RWPE1 (cell line): ENCODE measurements at regions not wholly inside any gene's neighbourhood (a gene's known extent, or its start where the extent isn't known, plus 50 kb on each side); places are given as distances from the start of the nearest gene placed in this dataset.
"Not testable (repeated sequence)": the region's sequence is repeated elsewhere in the genome, so short reads cannot be mapped to it uniquely, and the experiment has no call there.

Experiments
- CTCF ChIA-PET: fragments of 350-600 bp; sonication (Branson Sonifier 250); formaldehyde crosslinking; extraction: SDS; loops from one replicate; lab custom pipeline; 2021; lab: Yijun Ruan, JAX
- POLR2A ChIA-PET: fragments of 400-600 bp; formaldehyde crosslinking; extraction: SDS; loops from one replicate; lab custom pipeline; 2020; ENCODE audit warnings: antibody characterized with exemption; ENCODE audit not compliant: low non-redundant PET; lab: Yijun Ruan, JAX
- DNase-seq: peaks from one replicate; pipeline ENCODE4 v3.0.0; 2012; ENCODE audit warnings: low spot score
- H3K27ac ChIP-seq: fragments of 450-650 bp; 2 replicates; pipeline ENCODE4 v1.5.1; 2017
- CTCF ChIP-seq: fragments of 450-650 bp; conservative IDR thresholded peaks from 2 replicates; pipeline ENCODE4 v1.5.1; 2017; ENCODE audit warnings: low read depth, mild to moderate bottlenecking

DNA sequence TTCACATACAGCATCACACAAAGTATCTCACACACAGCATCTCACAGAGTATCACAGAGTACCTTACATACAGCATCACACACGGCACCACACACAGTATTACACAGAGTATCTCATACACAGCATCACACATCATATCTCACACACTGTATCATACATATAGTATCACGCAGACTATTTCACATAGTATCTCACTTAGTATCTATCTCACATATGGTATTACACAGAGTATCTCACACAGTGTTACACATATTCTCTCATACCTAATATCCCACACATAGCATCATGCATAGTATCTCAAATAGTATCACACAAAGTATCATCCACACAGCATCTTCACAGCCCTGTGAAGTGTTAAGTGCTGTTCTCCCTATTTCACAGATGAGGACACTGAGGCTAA, 121.5 kb upstream of the RAB4A start:
- CTCF ChIA-PET, result no interaction called here
- POLR2A ChIA-PET, result no interaction called here
- H3K27ac ChIP-seq, result no peak overlapping the region
- no peak for DNase-seq
- no peak for TF ChIP-seq CTCF

DNA sequence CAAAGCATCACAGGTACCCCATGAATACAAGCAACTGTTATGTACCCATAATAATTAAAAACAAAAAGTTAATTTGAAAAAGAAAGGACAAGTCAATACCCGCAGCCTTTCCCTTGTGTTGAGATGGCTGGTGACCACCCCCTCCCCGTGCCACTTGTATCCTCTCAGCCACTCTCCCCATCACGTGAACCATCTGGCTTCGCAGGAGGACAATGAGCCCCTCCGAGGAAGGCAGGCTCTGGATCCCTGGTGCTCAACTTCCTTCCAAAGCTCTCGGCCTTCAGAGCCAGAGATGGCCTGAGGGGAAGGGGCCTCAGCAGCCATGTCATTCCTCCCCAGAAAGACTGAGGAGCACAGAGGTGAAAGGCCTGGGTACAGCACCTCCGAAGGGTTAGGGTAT, 120.4 kb upstream of the RAB4A start:
- TF ChIP-seq CTCF, result no peak
- POLR2A ChIA-PET, result no interaction called here
- no peak for DNase-seq
- no peak overlapping the region for H3K27ac ChIP-seq
- CTCF ChIA-PET, result no interaction called here

GRCh38 chr1:229151412-229151811, 119.5 kb upstream of the RAB4A start:
- POLR2A ChIA-PET, H3K27ac ChIP-seq, DNase-seq, CTCF ChIA-PET: not testable (repeated sequence)

- POLR2A ChIA-PET, result no interaction called here
- CTCF ChIA-PET, result no interaction called here
- DNase-seq, result no peak
- H3K27ac ChIP-seq, result no peak overlapping the region
- no peak for TF ChIP-seq CTCF
Observed at GRCh38 chr1:229152311-229152710, 118.6 kb upstream of the RAB4A start.

GRCh38 chr1:229153955-229154548, 116.9 kb upstream of the RAB4A start:
- ChIA-PET CTCF (no interaction called here), POLR2A (no interaction called here)
- DNase-seq, result no peak
- no peak overlapping the region for H3K27ac ChIP-seq
- TF ChIP-seq CTCF, result no peak

- POLR2A ChIA-PET, result no interaction called here
- CTCF ChIA-PET, result no interaction called here
- H3K27ac ChIP-seq, result no peak overlapping the region
- TF ChIP-seq CTCF, result no peak
- no peak for DNase-seq
Observed at GRCh38 chr1:229154811-229155210, 116.1 kb upstream of the RAB4A start.

GRCh38 chr1:229155472-229155871, 115.4 kb upstream of the RAB4A start:
- no peak overlapping the region for H3K27ac ChIP-seq
- TF ChIP-seq CTCF, result no peak
- CTCF ChIA-PET, result interaction anchor here (0.8 to 2.0 kb wide), 2 partner anchors 38 to 420 kb away, joined by 4 to 6 read pairs; partner anchors contain the start of gene RHOU
- DNase-seq, result no peak
- POLR2A ChIA-PET, result no interaction called here
